OCI-LY7 (cell line): ENCODE measurements at regions not wholly inside any gene's neighbourhood (a gene's known extent, or its start where the extent isn't known, plus 50 kb on each side); places are given as distances from the start of the nearest gene placed in this dataset.

Experiments used
- BruUV-seq: library from RNA; stranded (reverse); fragments of 400-500 nt; replicated peaks from 2 replicates; lab custom pipeline; 2021; lab: Mats Ljungman, UMichigan
- CTCF ChIA-PET: fragments of 300-600 bp; sonication (Branson Sonifier 250); formaldehyde crosslinking; loops from one replicate; lab custom pipeline; 2022; ENCODE audit warnings: antibody characterized with exemption; ENCODE audit not compliant: unreplicated experiment; lab: Charles Lee
- POLR2A ChIA-PET: fragments of 300-600 bp; sonication (Branson Sonifier 250); formaldehyde crosslinking; loops from one replicate; lab custom pipeline; 2022; ENCODE audit warnings: antibody characterized with exemption; lab: Charles Lee
- DNase-seq: peaks from one replicate; pipeline ENCODE4 v3.0.0-alpha.2; 2015; ENCODE audit warnings: low spot score
- H2AFZ ChIP-seq: fragments of 200-600 bp; sonication (generic), shearing (Covaris generic); 2 replicates; pipeline ENCODE4 v1.6.1; 2014; ENCODE audit warnings: mild to moderate bottlenecking, antibody characterized with exemption, low read length, moderate library complexity
- H3K27ac ChIP-seq: fragments of 200-600 bp; sonication (generic); 2 replicates; pipeline ENCODE4 v1.5.1; 2014; ENCODE audit warnings: mixed run types, low read depth, mild to moderate bottlenecking, moderate library complexity, low read length, inconsistent platforms; ENCODE audit not compliant: poor library complexity, severe bottlenecking
- H3K36me3 ChIP-seq: fragments of 200-600 bp; sonication (generic); 2 replicates; pipeline ENCODE4 v1.6.1; 2014; ENCODE audit warnings: mild to moderate bottlenecking, antibody characterized with exemption, low read length, moderate library complexity, mixed read lengths; ENCODE audit not compliant: insufficient read depth
- H3K4me1 ChIP-seq: fragments of 200-600 bp; sonication (generic); 2 replicates; pipeline ENCODE4 v1.5.1; 2014; ENCODE audit warnings: mild to moderate bottlenecking, low read length; ENCODE audit not compliant: insufficient read depth, poor library complexity, severe bottlenecking
- H3K4me2 ChIP-seq: fragments of 200-600 bp; sonication (generic); 2 replicates; pipeline ENCODE4 v1.6.1; 2014; ENCODE audit warnings: mild to moderate bottlenecking, low read length
- H3K4me3 ChIP-seq: fragments of 200-600 bp; sonication (generic); 2 replicates; pipeline ENCODE4 v1.5.1; 2014; ENCODE audit warnings: mild to moderate bottlenecking, low read depth, low read length; ENCODE audit not compliant: poor library complexity, severe bottlenecking
- H3K79me2 ChIP-seq: fragments of 200-600 bp; sonication (generic); 2 replicates; pipeline ENCODE4 v1.6.1; 2016; ENCODE audit warnings: low read depth, mild to moderate bottlenecking, low read length, moderate library complexity, mixed read lengths; ENCODE audit not compliant: insufficient read depth
- H3K9me2 ChIP-seq: fragments of 200-600 bp; sonication (generic); 2 replicates; pipeline ENCODE4 v1.6.1; 2016; ENCODE audit warnings: mild to moderate bottlenecking, low read length, mixed read lengths; ENCODE audit not compliant: insufficient read depth
- H3K9me3 ChIP-seq: fragments of 200-600 bp; sonication (generic); 2 replicates; pipeline ENCODE4 v1.6.1; 2014; ENCODE audit warnings: mild to moderate bottlenecking, mixed run types, low read length, mixed read lengths
- H4K20me1 ChIP-seq: fragments of 200-600 bp; sonication (generic); 2 replicates; pipeline ENCODE4 v1.6.1; 2014; ENCODE audit warnings: mild to moderate bottlenecking, antibody characterized with exemption, low read length, moderate library complexity, mixed read lengths; ENCODE audit not compliant: insufficient read depth
- CTCF ChIP-seq: fragments of 200-600 bp; sonication (generic); conservative IDR thresholded peaks from 2 replicates; pipeline ENCODE4 v1.5.1; 2014; ENCODE audit warnings: mild to moderate bottlenecking, antibody characterized with exemption, low read length, moderate library complexity, mixed read lengths
- EZH2phosphoT487 ChIP-seq: fragments of 200-600 bp; sonication (generic); IDR thresholded peaks from 2 replicates; pipeline ENCODE4 v1.6.1; 2018; ENCODE audit warnings: low read depth, borderline replicate concordance, mild to moderate bottlenecking, mixed run types, antibody characterized with exemption, low read length, moderate library complexity, mixed read lengths
- intact Hi-C: fragments of 100-400 bp; cut with micrococcal nuclease; formaldehyde crosslinking; loops from one replicate; pipeline ENCODE4 v1.10.0; 2022; ENCODE audit not compliant: unreplicated experiment

- Histone ChIP-seq H3K27ac (no peak overlapping the region), H3K36me3 (no peaks in the 10 kb centered on the region), H4K20me1 (no peaks in the 10 kb centered on the region), H3K4me1 (no peaks in the 10 kb centered on the region), H3K79me2 (no peaks in the 10 kb centered on the region), H3K9me2 (no peaks in the 10 kb centered on the region), H2AFZ (no peak overlapping the region), H3K9me3 (no peaks in the 10 kb centered on the region), H3K4me2 (no peak overlapping the region), H3K4me3 (no peak overlapping the region)
- ChIA-PET CTCF (no interaction called here), POLR2A (interaction anchor here (0.6 to 1.0 kb wide), 2 partner anchors 10 to 24 kb away, joined by 3 read pairs; no protein-coding TSS in a partner anchor)
- DNase-seq: no peak
- no peak for TF ChIP-seq EZH2phosphoT487
- no peak for TF ChIP-seq CTCF
- intact Hi-C loops: no loop called here
- BruUV-seq: no TSS peak
Measured at GRCh38 chr2:145849466-145849865, 1329.5 kb upstream of the ZEB2 start.

- CTCF ChIA-PET: no interaction called here
Measured at GRCh38 chr2:145846982-145847381, 1327.1 kb upstream of the ZEB2 start.

More at GRCh38 chr2:145846982-145847381, 1327.1 kb upstream of the ZEB2 start:
- intact Hi-C loops: no loop called here
- BruUV-seq: no TSS peak
- TF ChIP-seq EZH2phosphoT487 (no peak), CTCF (no peak)
- Histone ChIP-seq H3K4me3 (no peak overlapping the region), H3K9me2 (no peaks in the 10 kb centered on the region), H3K79me2 (no peaks in the 10 kb centered on the region), H2AFZ (no peak overlapping the region), H3K9me3 (no peaks in the 10 kb centered on the region), H3K36me3 (no peaks in the 10 kb centered on the region), H3K4me1 (no peaks in the 10 kb centered on the region), H4K20me1 (no peaks in the 10 kb centered on the region), H3K27ac (no peak overlapping the region), H3K4me2 (no peak overlapping the region)
- DNase-seq: no peak
- POLR2A ChIA-PET: no interaction called here
